ENCODE measurements at regions not wholly inside any gene's neighbourhood (a gene's known extent, or its start where the extent isn't known, plus 50 kb on each side); places are given as distances from the start of the nearest gene placed in this dataset.

DNA sequence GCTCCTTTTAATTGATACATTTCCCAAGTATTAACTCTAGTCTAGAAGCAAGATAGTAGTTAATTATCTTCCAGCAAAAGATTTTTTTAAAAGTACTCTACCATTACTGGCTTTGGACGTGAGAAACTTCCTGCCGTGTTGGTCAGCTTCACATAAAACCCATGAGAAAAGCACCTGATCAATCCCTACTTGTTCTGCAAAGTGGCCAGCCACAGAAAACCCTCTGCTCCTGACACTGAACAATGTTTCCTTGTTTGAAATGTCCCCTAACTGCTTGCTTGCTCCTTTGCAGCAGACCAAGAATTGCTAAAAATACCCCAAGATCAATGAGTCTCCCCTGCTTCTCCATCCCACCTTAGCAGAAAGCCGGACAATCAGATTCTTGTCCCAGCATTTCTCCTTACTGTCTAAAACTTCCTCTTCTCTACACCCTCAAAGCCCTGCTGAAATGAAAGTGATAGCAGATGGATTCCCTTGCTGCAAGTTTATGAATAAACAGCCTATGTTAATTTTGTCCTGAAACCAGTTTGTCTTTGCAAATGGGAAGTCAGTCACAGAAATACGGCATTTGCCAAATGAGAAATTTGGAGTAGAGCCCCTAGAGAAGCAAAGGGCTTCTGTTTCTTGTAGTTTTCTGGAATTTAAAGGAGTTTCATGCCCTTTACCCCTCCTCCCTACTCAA is 207.1 kb upstream of the ARHGAP20 start:
- no peaks in the 10 kb centered on the region for H3K36me3 ChIP-seq (ENCODE audit: insufficient read depth, low read length)
- peaks cover 2 to 12% (median 10%) of the 10 kb centered on the region in 8 donors for H3K9me3 Mint-ChIP-seq
- no peak overlapping the region for H3K27ac Mint-ChIP-seq
- H3K27me3 Mint-ChIP-seq = no peaks in the 10 kb centered on the region
- H3K27me3 ChIP-seq (ENCODE audit: insufficient read depth, low read length) = no peaks in the 10 kb centered on the region
- no peak overlapping the region for H3K4me3 ChIP-seq (ENCODE audit: low read length in 2 of 2)
- no peak overlapping the region for H3K4me3 Mint-ChIP-seq
- no peak for DNase-seq
- H3K27ac ChIP-seq (ENCODE audit: low read depth, low read length) = no peak overlapping the region
- ChIA-PET POLR2A (ENCODE audit: partially characterized antibody) (no interaction called here), CTCF (ENCODE audit: partially characterized antibody) (no interaction called here)
- no peaks in the 10 kb centered on the region for H3K9me3 ChIP-seq (ENCODE audit: control insufficient read depth in 1 of 2, low read length in 2 of 2)
- no peaks in the 10 kb centered on the region for H3K36me3 Mint-ChIP-seq
- H3K4me1 ChIP-seq (ENCODE audit: insufficient read depth, low read length) = no peaks in the 10 kb centered on the region
- intact Hi-C loops (cut with micrococcal nuclease) = no loop called here
- H3K4me1 Mint-ChIP-seq = peaks cover 0 to 7% (median 7%) of the 10 kb centered on the region in 4 donors

- POLR2A ChIA-PET (ENCODE audit: partially characterized antibody) = no interaction called here
These were observed 206.1 kb upstream of the ARHGAP20 start for GRCh38 chr11:110918351-110918750.

DNA sequence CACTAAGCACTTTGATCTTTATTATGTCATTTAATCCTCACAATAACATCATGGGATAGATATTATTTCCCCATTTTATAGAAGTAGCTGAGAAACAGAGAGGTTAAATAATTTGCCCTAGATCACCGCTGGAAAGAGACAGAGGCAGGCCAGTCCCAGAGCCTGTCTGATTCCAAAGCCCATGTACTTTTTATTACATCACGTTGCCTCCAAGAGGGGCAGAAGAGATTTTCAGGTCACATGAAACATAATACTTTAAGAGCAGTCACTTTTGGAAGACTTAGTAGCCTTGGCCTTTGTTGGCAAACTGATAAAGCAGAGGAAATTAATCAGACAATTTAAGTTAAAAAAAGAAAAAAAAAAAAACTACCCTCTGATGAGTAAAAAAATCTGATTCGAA is 200.2 kb upstream of the ARHGAP20 start:
- DNase-seq = no peak
- Histone ChIP-seq H3K9me3 (ENCODE audit: control insufficient read depth in 1 of 2, low read length in 2 of 2) (no peaks in the 10 kb centered on the region), H3K4me1 (ENCODE audit: insufficient read depth, low read length) (peaks cover 15% of the 10 kb centered on the region), H3K27me3 (ENCODE audit: insufficient read depth, low read length) (no peaks in the 10 kb centered on the region), H3K36me3 (ENCODE audit: insufficient read depth, low read length) (no peaks in the 10 kb centered on the region), H3K27ac (ENCODE audit: low read depth, low read length) (no peak overlapping the region), H3K4me3 (ENCODE audit: low read length in 2 of 2) (no peak overlapping the region)
- Mint-ChIP-seq H3K27me3 (no peaks in the 10 kb centered on the region), H3K9me3 (peaks cover 2 to 14% (median 8%) of the 10 kb centered on the region in 8 donors), H3K27ac (no peak overlapping the region), H3K4me3 (no peak overlapping the region), H3K36me3 (no peaks in the 10 kb centered on the region), H3K4me1 (peaks cover 11 to 23% (median 16%) of the 10 kb centered on the region in 4 donors)
- intact Hi-C loops (cut with micrococcal nuclease) = no loop called here
- ChIA-PET POLR2A (ENCODE audit: partially characterized antibody) (no interaction called here), CTCF (ENCODE audit: partially characterized antibody) (no interaction called here)

More at GRCh38 chr11:110918351-110918750, 206.1 kb upstream of the ARHGAP20 start:
- Mint-ChIP-seq H3K27ac (no peak overlapping the region), H3K27me3 (no peaks in the 10 kb centered on the region), H3K9me3 (peaks cover 2 to 12% (median 10%) of the 10 kb centered on the region in 8 donors), H3K36me3 (no peaks in the 10 kb centered on the region), H3K4me1 (peaks cover 0 to 7% (median 7%) of the 10 kb centered on the region in 4 donors), H3K4me3 (no peak overlapping the region)
- no peak for DNase-seq
- Histone ChIP-seq H3K27me3 (ENCODE audit: insufficient read depth, low read length) (no peaks in the 10 kb centered on the region), H3K27ac (ENCODE audit: low read depth, low read length) (no peak overlapping the region), H3K4me3 (ENCODE audit: low read length in 2 of 2) (no peak overlapping the region), H3K4me1 (ENCODE audit: insufficient read depth, low read length) (no peaks in the 10 kb centered on the region), H3K36me3 (ENCODE audit: insufficient read depth, low read length) (no peaks in the 10 kb centered on the region), H3K9me3 (ENCODE audit: control insufficient read depth in 1 of 2, low read length in 2 of 2) (no peaks in the 10 kb centered on the region)
- intact Hi-C loops (cut with micrococcal nuclease) = no loop called here
- CTCF ChIA-PET (ENCODE audit: partially characterized antibody) = no interaction called here

DNA sequence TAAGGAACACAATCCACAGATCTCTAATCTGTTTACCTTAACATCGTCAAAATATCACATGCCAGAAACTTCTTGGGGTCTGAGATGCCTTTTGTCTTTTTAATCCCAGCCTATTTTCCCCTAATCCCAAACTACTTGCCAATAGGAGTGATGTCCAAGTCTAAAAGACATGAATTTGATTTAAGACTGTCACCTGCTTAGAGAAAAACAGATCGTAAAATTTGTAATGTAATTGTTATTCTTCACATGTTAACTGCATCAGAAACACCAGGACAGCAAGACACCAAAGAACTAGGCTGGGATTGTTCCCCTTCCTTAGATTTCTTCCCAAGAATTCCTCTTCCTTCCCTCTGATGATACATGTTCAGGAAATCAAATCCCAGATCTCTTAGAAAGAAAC is 198.1 kb upstream of the ARHGAP20 start:
- Histone ChIP-seq H3K36me3 (ENCODE audit: insufficient read depth, low read length) (no peaks in the 10 kb centered on the region), H3K9me3 (ENCODE audit: control insufficient read depth in 1 of 2, low read length in 2 of 2) (no peaks in the 10 kb centered on the region), H3K27ac (ENCODE audit: low read depth, low read length) (no peak overlapping the region), H3K4me1 (ENCODE audit: insufficient read depth, low read length) (peaks cover 21% of the 10 kb centered on the region), H3K4me3 (ENCODE audit: low read length in 2 of 2) (no peak overlapping the region), H3K27me3 (ENCODE audit: insufficient read depth, low read length) (no peaks in the 10 kb centered on the region)
- ChIA-PET POLR2A (ENCODE audit: partially characterized antibody) (no interaction called here), CTCF (ENCODE audit: partially characterized antibody) (no interaction called here)
- H3K4me1 Mint-ChIP-seq = peaks cover 18 to 31% (median 20%) of the 10 kb centered on the region in 4 donors
- H3K27ac Mint-ChIP-seq = no peak overlapping the region
- H3K27me3 Mint-ChIP-seq = no peaks in the 10 kb centered on the region
- intact Hi-C loops (cut with micrococcal nuclease) = no loop called here
- H3K36me3 Mint-ChIP-seq = no peaks in the 10 kb centered on the region
- no peak overlapping the region for H3K4me3 Mint-ChIP-seq
- H3K9me3 Mint-ChIP-seq = peaks cover 0 to 6% (median 3%) of the 10 kb centered on the region in 8 donors
- DNase-seq = no peak

DNA sequence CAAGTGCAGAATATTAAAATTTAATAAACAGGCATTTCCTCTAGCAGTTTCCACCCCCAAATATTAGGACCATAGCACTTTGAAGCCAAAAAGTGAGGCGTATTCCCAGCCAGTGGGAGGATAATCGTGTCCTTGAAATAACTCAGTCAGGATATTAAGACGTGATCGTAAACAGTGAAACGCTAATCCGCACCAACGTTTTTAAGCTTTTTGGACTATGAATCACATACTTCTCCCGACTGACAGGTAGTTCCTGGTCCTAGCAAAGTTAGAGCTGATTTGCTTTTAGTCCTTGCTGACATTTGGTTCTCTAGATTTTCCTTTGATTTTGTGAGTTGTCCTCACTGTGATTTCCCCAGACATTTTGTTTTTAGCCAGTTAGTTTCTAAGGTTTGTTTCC is 197.1 kb upstream of the ARHGAP20 start:
- H3K36me3 Mint-ChIP-seq = no peaks in the 10 kb centered on the region
- DNase-seq = no peak
- Histone ChIP-seq H3K9me3 (ENCODE audit: control insufficient read depth in 1 of 2, low read length in 2 of 2) (no peaks in the 10 kb centered on the region), H3K27ac (ENCODE audit: low read depth, low read length) (no peak overlapping the region), H3K4me3 (ENCODE audit: low read length in 2 of 2) (no peak overlapping the region), H3K4me1 (ENCODE audit: insufficient read depth, low read length) (peaks cover 21% of the 10 kb centered on the region), H3K36me3 (ENCODE audit: insufficient read depth, low read length) (no peaks in the 10 kb centered on the region), H3K27me3 (ENCODE audit: insufficient read depth, low read length) (no peaks in the 10 kb centered on the region)
- H3K27me3 Mint-ChIP-seq = no peaks in the 10 kb centered on the region
- POLR2A ChIA-PET (ENCODE audit: partially characterized antibody) = no interaction called here
- H3K27ac Mint-ChIP-seq = no peak overlapping the region
- peaks cover 18 to 31% (median 20%) of the 10 kb centered on the region in 4 donors for H3K4me1 Mint-ChIP-seq
- H3K9me3 Mint-ChIP-seq = peaks cover 0 to 5% (median 0%) of the 10 kb centered on the region in 8 donors
- no peak overlapping the region for H3K4me3 Mint-ChIP-seq
- intact Hi-C loops (cut with micrococcal nuclease) = no loop called here
- CTCF ChIA-PET (ENCODE audit: partially characterized antibody) = no interaction called here

GRCh38 chr11:110908401-110909105 is 196.3 kb upstream of the ARHGAP20 start:
- peak overlapping the region in 3 of 8 donors; percentile 9 to 69 (median 61) for H3K4me3 Mint-ChIP-seq
- peaks cover 18 to 31% (median 20%) of the 10 kb centered on the region in 4 donors for H3K4me1 Mint-ChIP-seq
- H3K9me3 ChIP-seq (ENCODE audit: control insufficient read depth in 1 of 2, low read length in 2 of 2) = no peaks in the 10 kb centered on the region
- H3K4me3 ChIP-seq (ENCODE audit: low read length in 2 of 2) = no peak overlapping the region
- no peaks in the 10 kb centered on the region for H3K27me3 Mint-ChIP-seq
- DNase-seq = peak in 2 of 5 donors; percentile 1 to 2
- intact Hi-C loops (cut with micrococcal nuclease) = no loop called here
- no peaks in the 10 kb centered on the region for H3K36me3 ChIP-seq (ENCODE audit: insufficient read depth, low read length)
- peaks cover 0 to 5% (median 0%) of the 10 kb centered on the region in 8 donors for H3K9me3 Mint-ChIP-seq
- POLR2A ChIA-PET (ENCODE audit: partially characterized antibody) = no interaction called here
- H3K27me3 ChIP-seq (ENCODE audit: insufficient read depth, low read length) = no peaks in the 10 kb centered on the region
- CTCF ChIA-PET (ENCODE audit: partially characterized antibody) = no interaction called here
- H3K27ac Mint-ChIP-seq = peak overlapping the region in 6 of 7 donors; percentile 32 to 79 (median 42)
- H3K36me3 Mint-ChIP-seq = no peaks in the 10 kb centered on the region
- H3K4me1 ChIP-seq (ENCODE audit: insufficient read depth, low read length) = peaks cover 21% of the 10 kb centered on the region
- H3K27ac ChIP-seq (ENCODE audit: low read depth, low read length) = no peak overlapping the region

GRCh38 chr11:110907629-110908028 is 195.4 kb upstream of the ARHGAP20 start:
- H3K36me3 Mint-ChIP-seq = no peaks in the 10 kb centered on the region
- intact Hi-C loops (cut with micrococcal nuclease) = no loop called here
- H3K4me1 Mint-ChIP-seq = peaks cover 18 to 31% (median 20%) of the 10 kb centered on the region in 4 donors
- Histone ChIP-seq H3K4me3 (ENCODE audit: low read length in 2 of 2) (no peak overlapping the region), H3K27me3 (ENCODE audit: insufficient read depth, low read length) (no peaks in the 10 kb centered on the region), H3K36me3 (ENCODE audit: insufficient read depth, low read length) (no peaks in the 10 kb centered on the region), H3K9me3 (ENCODE audit: control insufficient read depth in 1 of 2, low read length in 2 of 2) (no peaks in the 10 kb centered on the region), H3K4me1 (ENCODE audit: insufficient read depth, low read length) (peaks cover 21% of the 10 kb centered on the region), H3K27ac (ENCODE audit: low read depth, low read length) (no peak overlapping the region)
- H3K27me3 Mint-ChIP-seq = no peaks in the 10 kb centered on the region
- CTCF ChIA-PET (ENCODE audit: partially characterized antibody) = no interaction called here
- peak in 4 of 5 donors; percentile 19 to 35 (median 24) for DNase-seq
- peak overlapping the region in 6 of 7 donors; percentile 18 to 83 (median 52) for H3K27ac Mint-ChIP-seq
- peak overlapping the region; percentile 6 to 69 (median 40) for H3K4me3 Mint-ChIP-seq
- H3K9me3 Mint-ChIP-seq = peaks cover 0 to 5% (median 0%) of the 10 kb centered on the region in 8 donors
- POLR2A ChIA-PET (ENCODE audit: partially characterized antibody) = no interaction called here

Data from CD4-positive, alpha-beta memory T cell (primary cell).